HepG2 (cell line): ENCODE measurements at regions not wholly inside any gene's neighbourhood (a gene's known extent, or its start where the extent isn't known, plus 50 kb on each side); places are given as distances from the start of the nearest gene placed in this dataset.

Experiments
- ATAC-seq: fragments of 200-7000 bp; cut with Tn5 transposase; 3 replicates; pipeline ENCODE4 v1.9.1; 2020; ENCODE audit warnings: mild to moderate bottlenecking, moderate library complexity
- BruUV-seq: library from RNA; stranded (reverse); fragments of 400-500 nt; replicated peaks from 2 replicates; lab custom pipeline; 2021; lab: Mats Ljungman, UMichigan
- CTCF ChIA-PET: fragments of 300-600 bp; formaldehyde crosslinking; extraction: SDS; loops from one replicate; lab custom pipeline; 2021; ENCODE audit warnings: low total read pairs, inconsistent platforms, low intra/inter-chr PET ratio; lab: Yijun Ruan, JAX
- POLR2A ChIA-PET: fragments of 350-600 bp; sonication (Branson Sonifier 250); formaldehyde crosslinking; loops from one replicate; lab custom pipeline; 2020; ENCODE audit warnings: antibody characterized with exemption, inconsistent platforms; lab: Yijun Ruan, JAX
- DNase-seq: peaks from one replicate; pipeline ENCODE4 v3.0.0-alpha.2; 2015; ENCODE audit warnings: low spot score
- FAIRE-seq: peaks from 3 replicates; lab custom pipeline; 2011; peaks lifted over from hg19 to GRCh38; lab: Jason Lieb, UNC
- H2AFZ ChIP-seq: one replicate; pipeline ENCODE4 v1.6.1; 2011; ENCODE audit warnings: low read length, inconsistent platforms
- H3K27ac ChIP-seq: fragments of 300-600 bp; 3 replicates; pipeline ENCODE4 v1.8.0; 2011; ENCODE audit warnings: mixed run types, mild to moderate bottlenecking, mixed read lengths, low read length, inconsistent platforms; ENCODE audit not compliant: insufficient read depth; ENCODE audit errors: extremely low read length
- H3K27me3 ChIP-seq, 2 experiments: fragments of 200-600 bp in 1 of 2; 2 replicates in 1 of 2; 3 replicates in 1 of 2; pipeline versions ENCODE4 v1.6.0 to v1.8.0; 2011; ENCODE audit warnings: low read length in 2 of 2, mild to moderate bottlenecking in 2 of 2, moderate library complexity in 2 of 2, inconsistent platforms in 1 of 2; ENCODE audit not compliant: insufficient read depth in 2 of 2, control insufficient read depth in 1 of 2
- H3K36me3 ChIP-seq, 2 experiments: fragments of 200-600 bp in 1 of 2; replicated peaks in 1 of 2; 2 replicates in 1 of 2; 3 replicates in 1 of 2; pipeline versions ENCODE4 v1.5.1 to v1.8.0; 2011; ENCODE audit warnings: low read length in 2 of 2, inconsistent platforms in 1 of 2; ENCODE audit not compliant: insufficient read depth in 2 of 2, control insufficient read depth in 1 of 2
- H3K4me1 ChIP-seq: 2 replicates; pipeline ENCODE4 v1.5.1; 2012; ENCODE audit warnings: low read length, inconsistent platforms; ENCODE audit not compliant: insufficient read depth
- H3K4me2 ChIP-seq: 2 replicates; pipeline ENCODE4 v1.6.0; 2011; ENCODE audit warnings: low read depth, low read length, inconsistent platforms
- H3K4me3 ChIP-seq, 3 experiments: fragments of 200-600 bp in 1 of 3; sonication (generic), shearing (Covaris generic) in 1 of 3; replicated peaks in 1 of 3; 2 replicates each; pipeline ENCODE4 v1.5.1; 2011 to 2016; ENCODE audit warnings: low read length in 3 of 3, inconsistent platforms in 2 of 3, low read depth in 2 of 3, mild to moderate bottlenecking in 2 of 3, control low read depth in 1 of 3, mixed read lengths in 1 of 3; ENCODE audit not compliant: insufficient read depth in 1 of 3
- H3K79me2 ChIP-seq: one replicate; pipeline ENCODE4 v1.6.1; 2011; ENCODE audit warnings: low read length, inconsistent platforms; ENCODE audit not compliant: insufficient read depth
- H3K9ac ChIP-seq: 2 replicates; pipeline ENCODE4 v1.6.0; 2011; ENCODE audit warnings: mild to moderate bottlenecking, low read depth, low read length, inconsistent platforms; ENCODE audit not compliant: insufficient read depth
- H3K9me3 ChIP-seq: 2 replicates; pipeline ENCODE4 v1.5.1; 2012; ENCODE audit warnings: mild to moderate bottlenecking, low read length
- H4K20me1 ChIP-seq: 2 replicates; pipeline ENCODE4 v1.6.0; 2011; ENCODE audit warnings: inconsistent platforms, mild to moderate bottlenecking, low read length, moderate library complexity; ENCODE audit not compliant: insufficient read depth
- ADNP ChIP-seq: sonication (generic); formaldehyde crosslinking; IDR thresholded peaks from 2 replicates; pipeline ENCODE4 v1.4.0; 2020; ENCODE audit warnings: missing genetic modification reagents
- CCAR2 ChIP-seq: fragments of 200-400 bp; formaldehyde crosslinking; optimal IDR thresholded peaks from 2 replicates; pipeline ENCODE3; 2018; ENCODE audit warnings: low read depth, mild to moderate bottlenecking, low read length, moderate library complexity
- HNF1B ChIP-seq: sonication (generic); formaldehyde crosslinking; IDR thresholded peaks from 2 replicates; pipeline ENCODE4 v1.5.1; 2020; ENCODE audit warnings: mild to moderate bottlenecking, moderate library complexity, missing genetic modification reagents
- KDM4B ChIP-seq: sonication (generic); formaldehyde crosslinking; IDR thresholded peaks from 2 replicates; pipeline ENCODE4 v1.4.0; 2020; ENCODE audit warnings: missing genetic modification reagents
- MTA1 ChIP-seq: sonication (generic); formaldehyde crosslinking; IDR thresholded peaks from 2 replicates; pipeline ENCODE4 v1.4.0; 2020; ENCODE audit warnings: missing genetic modification reagents, mild to moderate bottlenecking, borderline replicate concordance
- NONO ChIP-seq, 2 experiments: fragments of 450-650 bp in 1 of 2; sonication (generic) in 1 of 2; formaldehyde crosslinking in 1 of 2; IDR thresholded peaks in 1 of 2; conservative IDR thresholded peaks in 1 of 2; 2 replicates each; pipeline versions ENCODE4 v1.6.1 to v1.8.0; 2017 to 2022; ENCODE audit warnings: mild to moderate bottlenecking in 1 of 2, missing genetic modification reagents in 1 of 2, moderate library complexity in 1 of 2
- RARG ChIP-seq: sonication (generic); formaldehyde crosslinking; IDR thresholded peaks from 2 replicates; pipeline ENCODE4 v1.4.0; 2020; ENCODE audit warnings: low read depth, mild to moderate bottlenecking, missing genetic modification reagents
- RFX5 ChIP-seq: IDR thresholded peaks from 2 replicates; pipeline ENCODE4 v1.6.1; 2011; ENCODE audit warnings: low read depth, low read length, improper control_type of control experiment
- RFXANK ChIP-seq: IDR thresholded peaks from 2 replicates; pipeline ENCODE4 v1.6.1; 2016
- STAG1 ChIP-seq: sonication (generic); formaldehyde crosslinking; IDR thresholded peaks from 2 replicates; pipeline ENCODE4 v1.4.0; 2020; ENCODE audit warnings: missing genetic modification reagents
- STAT5B ChIP-seq: sonication (generic); formaldehyde crosslinking; IDR thresholded peaks from 2 replicates; pipeline ENCODE4 v1.4.0; 2020; ENCODE audit warnings: missing genetic modification reagents
- TAF15 ChIP-seq: fragments of 200-400 bp; formaldehyde crosslinking; IDR thresholded peaks from one replicate; pipeline ENCODE4 v1.6.1; 2018; ENCODE audit warnings: mild to moderate bottlenecking, low read depth, low read length; ENCODE audit not compliant: poor library complexity, severe bottlenecking
- ZNF136 ChIP-seq: sonication (generic); formaldehyde crosslinking; IDR thresholded peaks from 2 replicates; pipeline ENCODE4 v1.8.1; 2022; ENCODE audit warnings: low read depth, mild to moderate bottlenecking, moderate library complexity, missing genetic modification reagents
- ZNF20 ChIP-seq: sonication (generic); formaldehyde crosslinking; IDR thresholded peaks from 2 replicates; pipeline ENCODE4 v1.4.0; 2020; ENCODE audit warnings: mild to moderate bottlenecking, moderate library complexity, missing genetic modification reagents
- ZNF75D ChIP-seq: sonication (generic); formaldehyde crosslinking; IDR thresholded peaks from 2 replicates; pipeline ENCODE4 v1.8.1; 2023; ENCODE audit warnings: missing genetic modification reagents, mild to moderate bottlenecking, borderline replicate concordance
- WGBS: methylation state at CpG from one replicate; pipeline ENCODE4 v1.1.6; 2017; ENCODE audit warnings: low lambda C conversion rate; 5-methylcytosine and 5-hydroxymethylcytosine counted together
- in situ Hi-C: cut with HindIII; loops from 2 replicates; pipeline ENCODE4 v1.10.0; 2017; ENCODE audit warnings: low pct_unique_long_range_greater_than_20kb; ENCODE audit not compliant: extremely low pct_ligation_motif_present
- intact Hi-C: fragments of 100-400 bp; cut with micrococcal nuclease; formaldehyde crosslinking; loops from one replicate; pipeline ENCODE4 v1.10.0; 2022; ENCODE audit not compliant: unreplicated experiment
- TF ChIP-seq, protein P1 (sequence below): sonication (generic); formaldehyde crosslinking; IDR thresholded peaks from 2 replicates; pipeline ENCODE4 v1.4.0; 2020; ENCODE audit warnings: missing genetic modification reagents, borderline replicate concordance

DNA sequence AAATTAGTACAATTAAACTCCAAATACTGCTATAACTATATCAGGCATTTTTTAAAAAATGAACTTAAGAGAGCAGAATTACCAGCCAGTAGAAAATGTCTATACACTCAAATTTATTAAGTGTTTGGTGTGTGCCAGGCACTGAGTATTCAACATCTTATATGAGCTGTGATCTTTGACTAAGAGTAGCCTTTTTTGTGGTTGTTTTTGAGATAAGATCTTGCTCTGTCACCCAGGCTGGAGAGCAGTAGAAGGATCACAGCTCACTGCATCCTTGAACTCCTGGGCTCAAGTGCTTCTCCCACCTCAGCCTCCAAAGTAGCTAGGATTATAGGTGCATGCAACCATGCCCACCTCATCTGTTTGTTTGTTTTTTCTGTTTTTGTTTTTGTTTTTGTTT, 102.5 kb upstream of the CELF2 start (continued):
- TF ChIP-seq, protein P1, sequence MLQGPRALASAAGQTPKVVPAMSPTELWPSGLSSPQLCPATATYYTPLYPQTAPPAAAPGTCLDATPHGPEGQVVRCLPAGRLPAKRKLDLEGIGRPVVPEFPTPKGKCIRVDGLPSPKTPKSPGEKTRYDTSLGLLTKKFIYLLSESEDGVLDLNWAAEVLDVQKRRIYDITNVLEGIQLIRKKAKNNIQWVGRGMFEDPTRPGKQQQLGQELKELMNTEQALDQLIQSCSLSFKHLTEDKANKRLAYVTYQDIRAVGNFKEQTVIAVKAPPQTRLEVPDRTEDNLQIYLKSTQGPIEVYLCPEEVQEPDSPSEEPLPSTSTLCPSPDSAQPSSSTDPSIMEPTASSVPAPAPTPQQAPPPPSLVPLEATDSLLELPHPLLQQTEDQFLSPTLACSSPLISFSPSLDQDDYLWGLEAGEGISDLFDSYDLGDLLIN (CRISPR knock-in tag), result no peak
- TF ChIP-seq ZNF20 (CRISPR knock-in tag) (no peak), ADNP (CRISPR knock-in tag) (no peak), CCAR2 (no peak)

GRCh38 chr10:10917031-10917430, 100.6 kb upstream of the CELF2 start:
- no peaks in the 10 kb centered on the region for H3K79me2 ChIP-seq
- H3K27ac ChIP-seq, result no peak overlapping the region
- no TSS peak for BruUV-seq
- ChIA-PET CTCF (no interaction called here), POLR2A (no interaction called here)
- TF ChIP-seq KDM4B (no peak), TAF15 (no peak), ZNF75D (CRISPR knock-in tag) (no peak), MTA1 (no peak), NONO (IDR thresholded peaks at IDR 0.05) (no peak), NONO (CRISPR knock-in tag; conservative IDR thresholded peaks at IDR 0.05) (no peak), RARG (CRISPR knock-in tag) (no peak), ZNF136 (CRISPR knock-in tag) (no peak), RFX5 (no peak), STAG1 (CRISPR knock-in tag) (no peak), HNF1B (CRISPR knock-in tag) (no peak), STAT5B (CRISPR knock-in tag) (no peak), RFXANK (no peak)
- FAIRE-seq, result no peak
- no peak overlapping the region for H2AFZ ChIP-seq
- no peaks in the 10 kb centered on the region for H3K36me3 ChIP-seq
- 38% methylated on average over 1 of the region's 1 CpG for WGBS
- in situ Hi-C loops (no loop called here), intact Hi-C loops (no loop called here)
- no peaks in the 10 kb centered on the region for H4K20me1 ChIP-seq
- H3K4me2 ChIP-seq, result no peak overlapping the region
- no peak overlapping the region for H3K9ac ChIP-seq
- no peak overlapping the region for H3K4me3 ChIP-seq
- no peaks in the 10 kb centered on the region for H3K4me1 ChIP-seq
- no peak for ATAC-seq
- no peak for DNase-seq
- H3K27me3 ChIP-seq, result no peaks in the 10 kb centered on the region
- H3K9me3 ChIP-seq, result no peaks in the 10 kb centered on the region
